Lower lobe of right lung (tissue), 2 donors: ENCODE measurements at regions not wholly inside any gene's neighbourhood (a gene's known extent, or its start where the extent isn't known, plus 50 kb on each side); places are given as distances from the start of the nearest gene placed in this dataset.

Experiments
- ATAC-seq, 2 donors: fragments of 200-7000 bp; cut with Tn5 transposase; one replicate each; pipeline ENCODE4 v1.9.1; 2020 to 2022; ENCODE audit warnings: mild to moderate bottlenecking in 2 of 2, moderate library complexity in 2 of 2
- DNase-seq: peaks from one replicate; pipeline ENCODE4 v3.0.0-alpha.2; 2020
- H3K27ac ChIP-seq: fragments of 200-600 bp; one replicate; pipeline ENCODE4 v1.8.0; 2022
- H3K27me3 ChIP-seq: fragments of 200-600 bp; one replicate; pipeline ENCODE4 v1.8.0; 2022; ENCODE audit warnings: low read depth
- H3K36me3 ChIP-seq: fragments of 200-600 bp; one replicate; pipeline ENCODE4 v1.8.0; 2022; ENCODE audit warnings: mild to moderate bottlenecking
- H3K4me1 ChIP-seq: fragments of 200-600 bp; one replicate; pipeline ENCODE4 v1.8.0; 2022
- H3K4me3 ChIP-seq: fragments of 200-600 bp; one replicate; pipeline ENCODE4 v1.8.0; 2022; ENCODE audit warnings: mild to moderate bottlenecking
- H3K9me3 ChIP-seq: fragments of 200-600 bp; one replicate; pipeline ENCODE4 v1.8.0; 2022
- intact Hi-C: fragments of 100-400 bp; cut with DNase I; formaldehyde crosslinking; loops from one replicate; pipeline ENCODE4 v1.11.0; 2022
- TF ChIP-seq, protein P1 (sequence below): fragments of 200-600 bp; IDR thresholded peaks from one replicate; pipeline ENCODE4 v1.8.0; 2022; ENCODE audit warnings: antibody characterized with exemption, mild to moderate bottlenecking
- donor health status: DM: no; HTN: yes; CAD: no; lungs with severe emphysema.

DNA sequence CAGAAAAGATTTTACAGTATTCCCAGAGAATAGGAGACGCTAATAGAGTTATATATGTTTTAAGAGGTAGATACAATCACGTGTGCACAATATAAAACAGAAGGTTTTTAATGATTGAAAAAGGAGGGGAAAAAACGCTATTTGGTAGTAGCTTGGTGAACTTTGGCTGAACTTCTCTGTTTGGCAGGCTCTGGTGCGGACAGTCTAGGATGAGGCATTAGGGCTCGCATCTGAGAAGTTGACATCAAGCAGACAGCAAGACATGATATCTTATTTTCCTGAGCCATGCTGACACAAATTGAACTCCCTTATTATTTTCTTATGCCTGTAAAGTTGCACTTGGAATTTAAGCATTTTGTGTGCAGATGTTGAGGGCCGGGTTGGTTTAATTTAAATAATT lies 176.6 kb downstream of the EN1 start:
- no peak for DNase-seq
- intact Hi-C loops = no loop called here

DNA sequence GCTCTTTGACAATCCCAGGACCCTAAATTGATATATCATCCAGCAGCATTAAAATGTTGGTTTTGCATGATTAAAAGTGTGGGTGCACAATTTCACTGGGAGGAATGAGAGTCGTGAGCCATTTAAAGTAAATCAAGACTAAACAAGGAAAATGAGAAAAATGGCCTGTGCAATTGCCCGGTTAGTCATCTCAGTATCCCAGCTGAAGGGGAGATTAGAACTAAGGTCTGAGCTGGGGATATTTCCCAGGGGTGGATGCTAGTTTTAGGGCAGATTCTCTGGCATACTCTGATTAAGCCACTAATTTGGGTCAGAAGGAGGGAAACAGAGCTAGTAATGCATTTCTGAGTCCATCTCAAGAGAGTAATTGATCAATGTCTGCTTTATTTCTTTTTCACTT lies 177.2 kb downstream of the EN1 start:
- Histone ChIP-seq H3K4me3 (no peak overlapping the region), H3K36me3 (no peaks in the 10 kb centered on the region), H3K4me1 (no peaks in the 10 kb centered on the region), H3K27ac (no peak overlapping the region), H3K27me3 (no peaks in the 10 kb centered on the region), H3K9me3 (no peaks in the 10 kb centered on the region)
- TF ChIP-seq, protein P1, sequence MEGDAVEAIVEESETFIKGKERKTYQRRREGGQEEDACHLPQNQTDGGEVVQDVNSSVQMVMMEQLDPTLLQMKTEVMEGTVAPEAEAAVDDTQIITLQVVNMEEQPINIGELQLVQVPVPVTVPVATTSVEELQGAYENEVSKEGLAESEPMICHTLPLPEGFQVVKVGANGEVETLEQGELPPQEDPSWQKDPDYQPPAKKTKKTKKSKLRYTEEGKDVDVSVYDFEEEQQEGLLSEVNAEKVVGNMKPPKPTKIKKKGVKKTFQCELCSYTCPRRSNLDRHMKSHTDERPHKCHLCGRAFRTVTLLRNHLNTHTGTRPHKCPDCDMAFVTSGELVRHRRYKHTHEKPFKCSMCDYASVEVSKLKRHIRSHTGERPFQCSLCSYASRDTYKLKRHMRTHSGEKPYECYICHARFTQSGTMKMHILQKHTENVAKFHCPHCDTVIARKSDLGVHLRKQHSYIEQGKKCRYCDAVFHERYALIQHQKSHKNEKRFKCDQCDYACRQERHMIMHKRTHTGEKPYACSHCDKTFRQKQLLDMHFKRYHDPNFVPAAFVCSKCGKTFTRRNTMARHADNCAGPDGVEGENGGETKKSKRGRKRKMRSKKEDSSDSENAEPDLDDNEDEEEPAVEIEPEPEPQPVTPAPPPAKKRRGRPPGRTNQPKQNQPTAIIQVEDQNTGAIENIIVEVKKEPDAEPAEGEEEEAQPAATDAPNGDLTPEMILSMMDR = no peak
- intact Hi-C loops = no loop called here
- DNase-seq (no peak), ATAC-seq (no peak)

More for the DNA sequence above, 176.6 kb downstream of the EN1 start:
- no peaks in the 10 kb centered on the region for H3K36me3 ChIP-seq
- H3K27ac ChIP-seq = no peak overlapping the region
- ATAC-seq = no peak
- no peak overlapping the region for H3K4me3 ChIP-seq
- no peaks in the 10 kb centered on the region for H3K27me3 ChIP-seq
- no peaks in the 10 kb centered on the region for H3K4me1 ChIP-seq
- no peaks in the 10 kb centered on the region for H3K9me3 ChIP-seq
- TF ChIP-seq, protein P1 = no peak

- Histone ChIP-seq H3K4me3 (no peak overlapping the region), H3K27ac (no peak overlapping the region), H3K4me1 (no peaks in the 10 kb centered on the region), H3K27me3 (no peaks in the 10 kb centered on the region), H3K36me3 (no peaks in the 10 kb centered on the region), H3K9me3 (no peaks in the 10 kb centered on the region)
- intact Hi-C loops = no loop called here
- ATAC-seq = no peak
- DNase-seq = no peak
- TF ChIP-seq, protein P1 = no peak
These were observed 177.8 kb downstream of the EN1 start for GRCh38 chr2:118669654-118670053.

GRCh38 chr2:118668431-118669424 lies 178.7 kb downstream of the EN1 start:
- no peaks in the 10 kb centered on the region for H3K4me1 ChIP-seq
- no peak overlapping the region for H3K4me3 ChIP-seq
- intact Hi-C loops = no loop called here
- TF ChIP-seq, protein P1 = no peak
- H3K9me3 ChIP-seq = no peaks in the 10 kb centered on the region
- H3K27me3 ChIP-seq = no peaks in the 10 kb centered on the region
- no peaks in the 10 kb centered on the region for H3K36me3 ChIP-seq
- H3K27ac ChIP-seq = no peak overlapping the region
- peak; percentile 32 to 52 for ATAC-seq
- DNase-seq = no peak

GRCh38 chr2:118667964-118668363 lies 179.5 kb downstream of the EN1 start:
- no peaks in the 10 kb centered on the region for H3K36me3 ChIP-seq
- H3K4me1 ChIP-seq = no peaks in the 10 kb centered on the region
- no peak overlapping the region for H3K27ac ChIP-seq
- no peak for ATAC-seq
- H3K4me3 ChIP-seq = no peak overlapping the region
- TF ChIP-seq, protein P1 = no peak
- DNase-seq = no peak
- intact Hi-C loops = no loop called here
- no peaks in the 10 kb centered on the region for H3K9me3 ChIP-seq
- no peaks in the 10 kb centered on the region for H3K27me3 ChIP-seq
